ENCODE measurements at regions not wholly inside any gene's neighbourhood (a gene's known extent, or its start where the extent isn't known, plus 50 kb on each side); places are given as distances from the start of the nearest gene placed in this dataset.

- intact Hi-C loops (cut with DNase I; ENCODE audit: low total_unique reads), result no loop called here
- Histone ChIP-seq H3K36me3 (no peaks in the 10 kb centered on the region), H3K27ac (no peak overlapping the region), H3K4me1 (no peaks in the 10 kb centered on the region), H3K9me3 (no peaks in the 10 kb centered on the region), H3K27me3 (no peaks in the 10 kb centered on the region), H3K4me3 (no peak overlapping the region)
- DNase-seq, result no peak
- no peak for TF ChIP-seq POLR2A (IDR thresholded peaks at IDR 0.05)
- TF ChIP-seq CTCF (IDR thresholded peaks at IDR 0.05), result no peak
These were observed 269.5 kb upstream of the DCBLD2 start for GRCh38 chr3:99170867-99171517.

GRCh38 chr3:99167071-99167470 lies 265.6 kb upstream of the DCBLD2 start:
- H3K4me1 ChIP-seq, result no peaks in the 10 kb centered on the region
- H3K27me3 ChIP-seq, result no peaks in the 10 kb centered on the region
- H3K4me3 ChIP-seq, result no peak overlapping the region
- H3K27ac ChIP-seq, result no peak overlapping the region
- H3K9me3 ChIP-seq, result no peaks in the 10 kb centered on the region
- H3K36me3 ChIP-seq, result no peaks in the 10 kb centered on the region
- intact Hi-C loops (cut with DNase I; ENCODE audit: low total_unique reads), result no loop called here
- DNase-seq, result no peak
- TF ChIP-seq POLR2A (IDR thresholded peaks at IDR 0.05), result no peak
- TF ChIP-seq CTCF (IDR thresholded peaks at IDR 0.05), result no peak

GRCh38 chr3:99163314-99163713 lies 261.8 kb upstream of the DCBLD2 start:
- intact Hi-C loops (cut with DNase I; ENCODE audit: low total_unique reads), result no loop called here

GRCh38 chr3:99159220-99159762 lies 257.8 kb upstream of the DCBLD2 start:
- TF ChIP-seq POLR2A (IDR thresholded peaks at IDR 0.05) (no peak), CTCF (IDR thresholded peaks at IDR 0.05) (no peak)
- no peak for DNase-seq
- intact Hi-C loops (cut with DNase I; ENCODE audit: low total_unique reads), result no loop called here
- H3K4me1 ChIP-seq, result no peaks in the 10 kb centered on the region
- H3K4me3 ChIP-seq, result no peak overlapping the region
- no peaks in the 10 kb centered on the region for H3K27me3 ChIP-seq
- peaks cover 0 to 6% of the 10 kb centered on the region in 2 donors for H3K9me3 ChIP-seq
- H3K36me3 ChIP-seq, result no peaks in the 10 kb centered on the region
- no peak overlapping the region for H3K27ac ChIP-seq

More at GRCh38 chr3:99163314-99163713, 261.8 kb upstream of the DCBLD2 start:
- Histone ChIP-seq H3K27me3 (no peaks in the 10 kb centered on the region), H3K36me3 (no peaks in the 10 kb centered on the region), H3K27ac (no peak overlapping the region), H3K4me3 (no peak overlapping the region), H3K4me1 (no peaks in the 10 kb centered on the region), H3K9me3 (peaks cover 0 to 6% of the 10 kb centered on the region in 2 donors)
- no peak for TF ChIP-seq POLR2A (IDR thresholded peaks at IDR 0.05)
- DNase-seq, result no peak

- intact Hi-C loops (cut with DNase I; ENCODE audit: low total_unique reads), result no loop called here
- Histone ChIP-seq H3K27me3 (no peaks in the 10 kb centered on the region), H3K9me3 (no peaks in the 10 kb centered on the region), H3K27ac (no peak overlapping the region), H3K4me3 (no peak overlapping the region), H3K4me1 (no peaks in the 10 kb centered on the region), H3K36me3 (no peaks in the 10 kb centered on the region)
- no peak for TF ChIP-seq POLR2A (IDR thresholded peaks at IDR 0.05)
- no peak for TF ChIP-seq CTCF (IDR thresholded peaks at IDR 0.05)
- DNase-seq, result no peak
These were observed 243.5 kb upstream of the DCBLD2 start for GRCh38 chr3:99145031-99145430.

All from uterus (tissue), 3 donors.